GM12874 (cell line): ENCODE measurements at regions not wholly inside any gene's neighbourhood (a gene's known extent, or its start where the extent isn't known, plus 50 kb on each side); places are given as distances from the start of the nearest gene placed in this dataset.

ENCODE experiments used
- CTCF ChIP-seq: IDR thresholded peaks from 2 replicates; pipeline ENCODE4 v1.5.1; 2011; ENCODE audit warnings: low read depth, mild to moderate bottlenecking, control low read depth, low read length, moderate library complexity; ENCODE audit not compliant: insufficient read depth

DNA sequence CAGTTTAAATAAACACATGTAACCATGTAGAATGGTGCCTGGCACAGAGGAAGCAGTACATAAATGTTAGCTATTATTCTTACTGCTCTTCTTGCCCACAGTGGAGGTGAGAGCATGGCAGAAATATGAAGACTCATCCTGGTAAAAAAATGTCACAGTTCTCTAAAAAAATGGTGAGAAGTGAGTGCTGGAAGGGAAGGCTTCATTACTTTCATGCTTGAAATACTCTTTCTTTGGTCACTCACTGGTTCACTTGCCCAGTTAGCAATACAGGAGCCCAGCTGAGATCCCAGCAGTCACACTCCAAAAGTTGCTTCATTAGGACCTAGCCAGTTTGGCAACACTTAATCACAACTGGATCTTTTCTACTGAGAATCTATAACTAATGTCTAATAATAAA lies 1017.2 kb downstream of the TUSC7 start:
- no peak for TF ChIP-seq CTCF

GRCh38 chr3:117728226-117728625 lies 1018.6 kb downstream of the TUSC7 start:
- no peak for TF ChIP-seq CTCF

DNA sequence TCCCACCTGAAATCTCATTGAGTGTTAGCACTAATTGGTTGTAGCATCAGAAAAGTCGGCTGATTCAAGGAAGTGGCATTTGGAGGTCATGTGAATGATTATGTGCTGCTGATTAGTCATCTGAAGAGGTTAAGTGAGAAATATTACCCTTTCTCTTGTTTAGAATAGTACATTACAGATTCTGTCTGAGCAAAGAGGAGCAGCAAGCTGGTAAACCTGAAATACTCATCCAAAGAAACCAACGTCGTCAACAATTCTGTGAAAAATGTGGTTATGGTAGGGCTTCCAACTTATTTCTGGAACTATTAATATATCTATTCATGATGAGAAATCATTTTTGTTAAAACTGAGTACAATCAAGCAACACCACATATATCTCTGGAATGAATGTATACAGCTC lies 1024.9 kb downstream of the TUSC7 start:
- TF ChIP-seq CTCF = no peak

DNA sequence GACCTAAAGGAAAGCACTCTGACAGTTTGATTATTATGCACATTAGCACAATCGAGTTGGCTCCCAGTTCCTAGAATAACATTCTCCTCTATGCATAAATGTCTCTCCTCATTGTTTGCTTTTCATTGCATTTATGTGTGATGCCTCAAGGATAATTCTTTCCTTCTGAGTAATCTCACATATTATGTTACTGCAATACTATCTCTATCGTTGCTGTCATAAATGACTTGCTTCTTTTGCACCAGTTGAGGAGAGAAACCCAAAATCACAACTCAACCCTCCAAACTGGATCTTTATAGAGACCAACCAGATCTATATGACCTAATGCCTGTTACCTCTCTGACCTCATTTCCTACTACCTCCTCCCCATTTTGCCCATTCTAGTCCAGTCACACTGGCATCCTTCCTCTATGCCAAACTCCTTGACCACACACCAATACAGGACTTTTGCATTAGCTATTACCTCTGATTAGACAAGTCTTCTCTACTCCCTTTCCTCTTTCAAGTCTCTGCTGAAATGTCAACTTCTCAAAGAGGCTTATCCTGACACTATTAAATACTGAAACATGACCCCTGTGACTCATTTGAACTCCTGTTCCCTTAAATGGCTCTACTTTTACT lies 1026.0 kb downstream of the TUSC7 start:
- no peak for TF ChIP-seq CTCF

DNA sequence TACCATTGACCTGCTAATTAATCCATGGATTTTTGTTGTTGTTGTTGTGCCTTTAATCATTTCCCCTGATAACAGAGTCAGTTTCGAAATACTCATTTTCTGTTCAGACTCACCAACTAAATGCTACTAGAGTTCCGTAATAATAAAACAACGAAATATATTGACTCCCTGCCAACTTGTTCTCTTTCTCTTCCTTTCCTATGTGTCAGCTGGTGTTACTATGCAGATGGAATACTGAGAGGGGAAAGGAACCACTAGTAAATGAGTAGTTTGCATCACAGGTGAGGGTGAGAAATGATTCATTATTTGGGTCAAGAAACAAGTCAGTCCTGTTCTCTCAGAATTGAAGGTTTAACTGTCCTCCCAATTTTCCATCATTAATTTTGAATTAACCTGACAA lies 1027.3 kb downstream of the TUSC7 start:
- TF ChIP-seq CTCF = no peak

DNA sequence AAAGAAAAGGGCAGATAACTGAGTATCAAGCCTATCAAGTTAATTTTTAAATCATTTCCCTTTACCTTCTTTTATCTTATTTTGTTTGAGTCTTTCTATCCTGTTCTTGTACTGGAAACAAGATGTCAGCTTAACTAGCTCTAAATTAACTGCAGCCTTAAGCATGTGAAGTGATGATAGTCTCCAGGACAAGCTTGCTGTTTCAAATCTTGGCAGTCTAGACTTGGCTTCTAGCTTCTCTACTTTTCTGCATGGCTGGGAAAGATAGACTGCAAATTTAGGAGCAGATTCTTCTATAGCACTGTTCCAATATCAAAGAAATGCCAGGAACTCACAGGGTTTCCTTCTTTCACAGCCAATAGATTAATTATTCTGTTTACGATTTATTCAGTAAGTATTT lies 1034.4 kb downstream of the TUSC7 start:
- TF ChIP-seq CTCF = no peak

DNA sequence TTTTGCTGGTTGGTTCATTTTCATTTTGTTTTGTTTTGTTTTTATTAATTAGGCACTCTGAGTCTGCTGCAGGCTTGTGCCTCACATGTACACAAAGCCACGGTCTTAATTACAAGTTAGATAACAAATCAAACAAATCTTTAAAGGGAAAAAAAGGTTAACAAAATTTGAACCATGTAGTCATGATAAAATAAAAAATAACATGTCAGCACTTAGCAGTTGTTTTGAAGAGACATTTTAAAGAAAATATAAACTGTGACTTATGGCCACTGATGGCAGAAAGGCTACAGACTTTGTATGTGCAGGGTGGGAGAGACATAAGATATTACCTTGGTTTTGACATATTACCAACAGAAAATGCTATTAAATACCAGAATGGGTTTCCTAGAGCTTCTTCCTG lies 1035.4 kb downstream of the TUSC7 start:
- no peak for TF ChIP-seq CTCF
